LNCaP clone FGC (cell line): ENCODE measurements at regions not wholly inside any gene's neighbourhood (a gene's known extent, or its start where the extent isn't known, plus 50 kb on each side); places are given as distances from the start of the nearest gene placed in this dataset.

Experiments
- DNase-seq: peaks from one replicate; pipeline ENCODE4 v3.0.0-alpha.2; 2011; ENCODE audit warnings: low read depth
- H3K4me3 ChIP-seq: 2 replicates; pipeline ENCODE4 v1.5.1; 2011; ENCODE audit warnings: mild to moderate bottlenecking, low read depth, low read length, control low read depth
- CTCF ChIP-seq: IDR thresholded peaks from 2 replicates; pipeline ENCODE4 v1.5.1; 2012; ENCODE audit warnings: mild to moderate bottlenecking; ENCODE audit not compliant: control insufficient read depth, insufficient read depth; ENCODE audit errors: extremely low read depth

DNA sequence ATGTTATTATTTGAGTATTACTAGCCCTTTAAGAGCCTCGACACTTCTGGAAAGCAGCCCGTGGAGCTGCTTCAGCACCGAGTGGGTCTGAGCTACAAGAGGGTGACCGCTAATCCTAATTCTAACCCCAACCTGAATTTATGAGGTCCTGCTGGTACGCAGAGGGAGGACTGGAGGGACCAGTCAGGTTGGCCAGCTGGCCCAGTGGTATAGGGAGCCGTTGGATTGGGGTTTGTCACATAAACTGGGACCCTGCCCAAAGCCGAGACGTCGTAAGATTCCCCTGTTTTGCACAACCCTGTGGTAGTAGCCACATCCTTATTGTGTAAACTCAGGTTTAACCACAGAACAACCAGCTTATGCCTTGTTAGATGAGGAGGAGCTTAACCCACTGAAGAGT, 60.8 kb upstream of the F3 start:
- TF ChIP-seq CTCF = no peak
- no peak for DNase-seq
- no peak overlapping the region for H3K4me3 ChIP-seq

- no peak for TF ChIP-seq CTCF
- no peak for DNase-seq
- H3K4me3 ChIP-seq = no peak overlapping the region
These were observed 59.0 kb upstream of the F3 start for GRCh38 chr1:94600556-94600955.

DNA sequence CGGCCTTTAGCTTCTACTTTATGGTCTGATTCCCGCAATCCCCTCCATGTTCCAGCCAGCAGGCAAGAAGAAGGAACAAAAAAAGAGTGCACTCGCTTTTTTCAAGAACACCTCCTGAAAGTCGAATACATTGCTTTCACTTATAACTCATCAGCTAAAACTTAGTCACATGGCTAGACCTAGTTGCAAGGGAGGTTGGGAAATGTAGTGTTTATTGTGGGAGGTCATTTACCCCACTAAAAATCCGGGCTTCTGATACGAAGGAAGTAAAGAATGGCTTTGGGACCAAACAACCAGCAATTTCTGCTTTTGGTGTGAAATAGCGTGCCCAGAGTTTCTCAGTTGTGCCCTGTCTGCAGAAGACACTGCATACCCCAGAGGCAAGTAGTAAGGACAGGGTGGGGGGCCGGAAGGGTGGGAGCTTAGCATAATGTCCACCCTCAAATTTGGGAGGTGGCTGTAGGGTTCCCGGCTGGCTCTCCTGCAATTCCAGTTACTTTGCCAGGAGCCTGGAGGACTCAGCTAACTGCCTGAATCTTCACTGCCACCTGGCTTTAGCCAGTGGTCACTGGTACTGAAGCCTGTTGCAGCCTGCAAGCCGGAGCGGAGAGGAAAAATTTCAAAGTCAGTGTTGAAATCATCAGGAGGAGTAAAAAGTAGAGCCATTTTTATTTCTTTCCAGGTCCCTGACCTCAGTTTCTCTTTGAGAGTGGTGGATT, 57.7 kb upstream of the F3 start:
- H3K4me3 ChIP-seq = no peak overlapping the region
- TF ChIP-seq CTCF = peak; percentile 61
- DNase-seq = no peak

GRCh38 chr1:94597701-94598100, 56.1 kb upstream of the F3 start:
- no peak overlapping the region for H3K4me3 ChIP-seq
- no peak for TF ChIP-seq CTCF
- no peak for DNase-seq

- TF ChIP-seq CTCF = no peak
- H3K4me3 ChIP-seq = no peak overlapping the region
- no peak for DNase-seq
These were observed 54.7 kb upstream of the F3 start for GRCh38 chr1:94596260-94596659.

GRCh38 chr1:94595658-94596057, 54.1 kb upstream of the F3 start:
- no peak for TF ChIP-seq CTCF
- DNase-seq = peak; percentile 71
- no peak overlapping the region for H3K4me3 ChIP-seq

DNA sequence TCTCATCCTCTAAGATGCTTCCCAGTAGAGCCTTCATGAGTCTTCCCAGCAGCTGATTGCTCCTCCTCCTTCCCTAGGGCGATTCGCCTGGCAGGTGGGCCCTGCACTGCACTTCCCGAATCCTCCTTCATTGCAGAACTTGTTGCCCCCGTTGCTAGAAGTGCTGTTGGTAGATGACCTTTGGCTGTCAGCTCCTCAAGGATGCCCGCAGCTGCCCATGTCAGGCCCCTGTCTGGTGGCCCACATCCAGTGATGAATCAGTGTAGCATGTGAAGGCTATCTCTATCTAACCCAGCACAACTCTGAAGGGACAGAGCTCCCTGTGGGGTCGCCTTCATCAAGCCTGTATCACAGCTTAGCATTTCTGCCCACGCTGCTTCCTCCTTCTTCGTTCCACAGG, 52.1 kb upstream of the F3 start:
- no peak overlapping the region for H3K4me3 ChIP-seq
- DNase-seq = no peak
- TF ChIP-seq CTCF = no peak
